A549 (cell line): ENCODE measurements at regions not wholly inside any gene's neighbourhood (a gene's known extent, or its start where the extent isn't known, plus 50 kb on each side); places are given as distances from the start of the nearest gene placed in this dataset.

Experiments
- ATAC-seq, 2 experiments: fragments of 200-7000 bp in 1 of 2; fragments of >200 bp in 1 of 2; cut with Nextera tagmentation in 1 of 2; cut with Tn5 transposase in 1 of 2; 3 replicates each; pipeline versions ENCODE4 v1.8.0 to v1.9.1; 2018 to 2020; ENCODE audit warnings: mild to moderate bottlenecking in 1 of 2, moderate library complexity in 1 of 2
- CTCF ChIA-PET: fragments of 300-600 bp; sonication (Branson Sonifier 250); formaldehyde crosslinking; extraction: SDS; loops from one replicate; lab custom pipeline; 2021; ENCODE audit warnings: antibody characterized with exemption, inconsistent platforms; lab: Yijun Ruan, JAX
- POLR2A ChIA-PET: fragments of 350-600 bp; formaldehyde crosslinking; extraction: SDS; loops from one replicate; lab custom pipeline; 2021; ENCODE audit warnings: antibody characterized with exemption, inconsistent platforms; lab: Yijun Ruan, JAX
- DNase-seq, 2 experiments: peaks; one replicate each; pipeline versions ENCODE4 v3.0.0 to v3.0.0-alpha.2; 2011 to 2016; ENCODE audit warnings: low read depth in 1 of 2, low spot score in 1 of 2
- FAIRE-seq: peaks from 2 replicates; lab custom pipeline; 2011; peaks lifted over from hg19 to GRCh38; lab: Jason Lieb, UNC
- H3K27ac ChIP-seq, 2 experiments: fragments of >200 bp; sonication (Bioruptor Twin); formaldehyde crosslinking; 3 replicates each; pipeline ENCODE4 v1.5.1; 2016 to 2017
- H3K4me1 ChIP-seq: fragments of >200 bp; sonication (Bioruptor Twin); formaldehyde crosslinking; 3 replicates; pipeline ENCODE4 v1.6.1; 2016
- H3K4me2 ChIP-seq: fragments of >200 bp; sonication (Bioruptor Twin); formaldehyde crosslinking; 3 replicates; pipeline ENCODE4 v1.6.1; 2016
- H3K4me3 ChIP-seq: fragments of >200 bp; sonication (Bioruptor Twin); formaldehyde crosslinking; 3 replicates; pipeline ENCODE4 v1.5.1; 2016
- H3K9me3 ChIP-seq: fragments of >200 bp; sonication (Bioruptor Twin); formaldehyde crosslinking; 3 replicates; pipeline ENCODE4 v1.6.1; 2016
- BHLHE40 ChIP-seq: IDR thresholded peaks from 2 replicates; pipeline ENCODE4 v1.6.1; 2012; ENCODE audit warnings: low read depth, low read length, inconsistent platforms
- CBX2 ChIP-seq: fragments of 200-600 bp; sonication (generic); IDR thresholded peaks from 2 replicates; pipeline ENCODE4 v1.6.1; 2016; ENCODE audit warnings: low read depth, mild to moderate bottlenecking, borderline replicate concordance
- CBX8 ChIP-seq: fragments of 200-600 bp; sonication (generic); IDR thresholded peaks from 2 replicates; pipeline ENCODE4 v1.6.1; 2016
- CEBPB ChIP-seq, 2 experiments: fragments of >200 bp in 1 of 2; sonication (Bioruptor Twin) in 1 of 2; formaldehyde crosslinking in 1 of 2; IDR thresholded peaks; 2 replicates each; pipeline ENCODE4 v1.6.1; 2012 to 2016
- CHD2 ChIP-seq: fragments of 150-350 bp; IDR thresholded peaks from 2 replicates; pipeline ENCODE4 v1.6.1; 2014; ENCODE audit warnings: low read length; ENCODE audit not compliant: partially characterized antibody
- CHD4 ChIP-seq: fragments of 200-600 bp; sonication (generic); IDR thresholded peaks from 2 replicates; pipeline ENCODE4 v1.6.1; 2016; ENCODE audit warnings: antibody characterized with exemption, mild to moderate bottlenecking, borderline replicate concordance
- EHF ChIP-seq: fragments of 250-450 bp; sonication (Bioruptor Pico); IDR thresholded peaks from 2 replicates; pipeline ENCODE4 v1.5.0; 2020; ENCODE audit warnings: mild to moderate bottlenecking
- EP300 ChIP-seq, 2 experiments: fragments of >200 bp; sonication (Bioruptor Twin); formaldehyde crosslinking; IDR thresholded peaks; 2 replicates in 1 of 2; 3 replicates in 1 of 2; pipeline ENCODE4 v1.6.1; 2016 to 2017
- FOXS1 ChIP-seq: fragments of 250-450 bp; sonication (Bioruptor Pico); IDR thresholded peaks from 2 replicates; pipeline ENCODE4 v1.5.0; 2020; ENCODE audit warnings: mild to moderate bottlenecking, moderate library complexity
- GATA3 ChIP-seq: IDR thresholded peaks from 2 replicates; pipeline ENCODE4 v1.6.1; 2012; ENCODE audit warnings: borderline replicate concordance
- HDAC2 ChIP-seq: fragments of 200-600 bp; sonication (generic); IDR thresholded peaks from 2 replicates; pipeline ENCODE4 v1.6.1; 2016
- HEYL ChIP-seq: fragments of 250-450 bp; sonication (Bioruptor Pico); IDR thresholded peaks from 2 replicates; pipeline ENCODE4 v1.8.0; 2021; ENCODE audit warnings: mild to moderate bottlenecking, moderate library complexity
- HOXA7 ChIP-seq: fragments of 250-450 bp; sonication (Bioruptor Pico); IDR thresholded peaks from 2 replicates; pipeline ENCODE4 v1.5.0; 2020; ENCODE audit warnings: mild to moderate bottlenecking, moderate library complexity
- HOXB13 ChIP-seq: fragments of 250-450 bp; sonication (Bioruptor Pico); IDR thresholded peaks from 2 replicates; pipeline ENCODE4 v1.5.0; 2020; ENCODE audit warnings: low read depth, mild to moderate bottlenecking, moderate library complexity
- KDM1A ChIP-seq: fragments of 200-600 bp; sonication (generic); IDR thresholded peaks from 2 replicates; pipeline ENCODE4 v1.6.1; 2016; ENCODE audit warnings: low read depth, mild to moderate bottlenecking
- MAZ ChIP-seq: fragments of 150-350 bp; IDR thresholded peaks from 2 replicates; pipeline ENCODE4 v1.6.1; 2014; ENCODE audit warnings: antibody characterized with exemption, low read depth, low read length, borderline replicate concordance
- NFE2L2 ChIP-seq: fragments of 150-350 bp; conservative IDR thresholded peaks from 2 replicates; pipeline ENCODE4 v1.6.1; 2014; ENCODE audit warnings: low read length
- NR3C1 ChIP-seq: fragments of >200 bp; sonication (Bioruptor Twin); formaldehyde crosslinking; IDR thresholded peaks from 3 replicates; pipeline ENCODE4 v1.6.1; 2017
- POLR2A ChIP-seq: IDR thresholded peaks from 2 replicates; pipeline ENCODE4 v1.6.1; 2012; ENCODE audit warnings: mild to moderate bottlenecking, low read length
- RAD21 ChIP-seq, 2 experiments: fragments of >200 bp in 1 of 2; sonication (Bioruptor Twin) in 1 of 2; formaldehyde crosslinking in 1 of 2; IDR thresholded peaks in 1 of 2; conservative IDR thresholded peaks in 1 of 2; 2 replicates in 1 of 2; 3 replicates in 1 of 2; pipeline ENCODE4 v1.6.1; 2012 to 2018; ENCODE audit warnings: inconsistent platforms in 1 of 2
- RCOR1 ChIP-seq: fragments of 150-350 bp; IDR thresholded peaks from 2 replicates; pipeline ENCODE4 v1.6.1; 2014; ENCODE audit warnings: antibody characterized with exemption, low read length, low read depth
- RFX5 ChIP-seq: fragments of 450-650 bp; IDR thresholded peaks from 2 replicates; pipeline ENCODE4 v1.7.1; 2014; ENCODE audit warnings: antibody characterized with exemption, mild to moderate bottlenecking, moderate library complexity
- TFCP2L1 ChIP-seq: fragments of 250-450 bp; sonication (Bioruptor Pico); IDR thresholded peaks from 2 replicates; pipeline ENCODE4 v1.5.0; 2021; ENCODE audit warnings: mild to moderate bottlenecking
- ZC3H11A ChIP-seq: fragments of 450-650 bp; IDR thresholded peaks from 2 replicates; pipeline ENCODE4 v1.6.1; 2014; ENCODE audit warnings: antibody characterized with exemption, mild to moderate bottlenecking
- ZFP36 ChIP-seq: fragments of 450-650 bp; IDR thresholded peaks from 2 replicates; pipeline ENCODE4 v1.6.1; 2014; ENCODE audit warnings: borderline replicate concordance; ENCODE audit not compliant: partially characterized antibody
- ZNF302 ChIP-seq: fragments of 250-450 bp; sonication (Bioruptor Pico); IDR thresholded peaks from 2 replicates; pipeline ENCODE4 v1.9.0; 2021; ENCODE audit warnings: inconsistent platforms, mild to moderate bottlenecking, moderate library complexity
- ZSCAN20 ChIP-seq: fragments of 250-450 bp; sonication (Bioruptor Pico); IDR thresholded peaks from 2 replicates; pipeline ENCODE4 v1.8.0; 2022; ENCODE audit warnings: mild to moderate bottlenecking, moderate library complexity
- WGBS: methylation state at CpG from one replicate; pipeline ENCODE4 v1.1.6; 2017; ENCODE audit errors: missing lambda C conversion rate; 5-methylcytosine and 5-hydroxymethylcytosine counted together
- TF ChIP-seq, protein P1 (sequence below): fragments of >200 bp; sonication (Bioruptor Twin); formaldehyde crosslinking; IDR thresholded peaks from 3 replicates; pipeline ENCODE4 v1.6.1; 2016
- TF ChIP-seq, protein P2 (sequence below): fragments of >200 bp; sonication (Bioruptor Twin); formaldehyde crosslinking; IDR thresholded peaks from 2 replicates; pipeline ENCODE4 v1.6.1; 2016
- TF ChIP-seq, protein P3 (sequence below): fragments of 150-350 bp; IDR thresholded peaks from 2 replicates; pipeline ENCODE4 v1.6.1; 2014; ENCODE audit warnings: low read depth, mild to moderate bottlenecking, low read length
- TF ChIP-seq, protein P4 (sequence below): IDR thresholded peaks from 2 replicates; pipeline ENCODE4 v1.6.1; 2012

DNA sequence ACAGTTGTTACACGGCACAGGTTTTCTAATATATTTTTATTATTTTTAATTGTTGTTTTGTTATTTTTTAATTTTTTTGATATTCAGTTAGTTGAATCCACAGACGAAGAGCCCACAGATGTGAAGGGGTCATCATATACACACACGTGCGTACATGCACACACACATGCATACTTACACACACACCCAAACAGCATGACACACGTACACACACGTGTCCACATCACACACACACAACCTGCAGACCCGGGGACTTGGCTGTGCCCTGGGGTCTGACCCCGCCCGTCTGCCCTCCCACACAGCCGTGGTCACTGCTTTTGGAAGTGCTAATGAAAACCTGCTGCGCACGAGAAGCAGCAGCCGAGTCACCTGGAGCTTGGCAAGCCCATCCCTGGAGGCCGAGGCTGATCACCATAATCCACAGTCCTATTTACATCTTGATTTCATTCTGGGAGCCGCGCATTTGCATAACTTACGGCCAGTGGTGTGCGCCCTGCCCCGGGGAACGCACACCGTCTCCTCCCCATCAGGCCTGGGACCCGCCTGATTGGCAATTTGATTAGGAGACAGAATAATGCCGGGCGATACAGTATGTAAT lies 110.3 kb downstream of the BRD1 start:
- POLR2A ChIA-PET = no interaction called here
- no peak for FAIRE-seq
- no peak for ATAC-seq

DNA sequence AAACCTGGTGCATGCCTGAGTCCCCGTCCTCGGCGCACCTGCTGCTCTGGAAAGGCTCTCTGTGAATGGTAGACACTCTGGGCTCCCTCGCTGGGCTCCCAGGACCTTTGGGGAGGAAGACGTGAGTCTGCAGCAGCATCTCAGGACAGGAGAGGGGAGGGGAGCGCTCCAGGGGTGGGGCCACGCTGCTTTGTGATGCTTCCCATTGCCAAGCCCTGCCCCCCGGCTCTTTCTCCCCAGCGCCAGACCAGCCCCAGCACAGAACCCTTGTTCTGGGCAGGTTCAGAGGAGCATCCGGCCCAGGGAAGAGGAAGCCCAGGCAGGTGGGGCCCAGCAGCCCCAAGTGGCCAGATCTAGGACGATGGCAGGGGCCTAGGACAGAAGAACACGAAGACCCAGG lies 111.2 kb downstream of the BRD1 start:
- Histone ChIP-seq H3K4me2 (no peak overlapping the region), H3K4me3 (no peak overlapping the region), H3K27ac (no peak overlapping the region), H3K9me3 (no peaks in the 10 kb centered on the region), H3K4me1 (0 out of 3 replicates have a peak, but pooled peaks cover 3% of the 10 kb centered on the region)
- no peak for FAIRE-seq
- no peak for DNase-seq
- CTCF ChIA-PET = no interaction called here
- ATAC-seq = no peak
- 24% methylated on average over 7 of the region's 12 CpGs for WGBS
- TF ChIP-seq ZC3H11A = no peak
- TF ChIP-seq, protein P1, sequence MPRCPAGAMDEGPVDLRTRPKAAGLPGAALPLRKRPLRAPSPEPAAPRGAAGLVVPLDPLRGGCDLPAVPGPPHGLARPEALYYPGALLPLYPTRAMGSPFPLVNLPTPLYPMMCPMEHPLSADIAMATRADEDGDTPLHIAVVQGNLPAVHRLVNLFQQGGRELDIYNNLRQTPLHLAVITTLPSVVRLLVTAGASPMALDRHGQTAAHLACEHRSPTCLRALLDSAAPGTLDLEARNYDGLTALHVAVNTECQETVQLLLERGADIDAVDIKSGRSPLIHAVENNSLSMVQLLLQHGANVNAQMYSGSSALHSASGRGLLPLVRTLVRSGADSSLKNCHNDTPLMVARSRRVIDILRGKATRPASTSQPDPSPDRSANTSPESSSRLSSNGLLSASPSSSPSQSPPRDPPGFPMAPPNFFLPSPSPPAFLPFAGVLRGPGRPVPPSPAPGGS = no peak
- TF ChIP-seq NFE2L2 = no peak
- no peak for TF ChIP-seq HOXB13 (CRISPR knock-in tag)
- TF ChIP-seq HOXA7 = no peak
- TF ChIP-seq, protein P2, sequence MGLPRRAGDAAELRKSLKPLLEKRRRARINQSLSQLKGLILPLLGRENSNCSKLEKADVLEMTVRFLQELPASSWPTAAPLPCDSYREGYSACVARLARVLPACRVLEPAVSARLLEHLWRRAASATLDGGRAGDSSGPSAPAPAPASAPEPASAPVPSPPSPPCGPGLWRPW = no peak
- TF ChIP-seq ZFP36 = no peak
- no peak for TF ChIP-seq ZSCAN20
- no peak for TF ChIP-seq TFCP2L1 (CRISPR knock-in tag)
- no peak for TF ChIP-seq KDM1A
- TF ChIP-seq CBX2 = no peak
- TF ChIP-seq CHD2 = no peak
- POLR2A ChIA-PET = no interaction called here

More for the DNA sequence above, 110.3 kb downstream of the BRD1 start:
- 0 out of 3 replicates have a peak, but pooled peaks cover 3% of the 10 kb centered on the region for H3K4me1 ChIP-seq
- TF ChIP-seq, protein P2 = no peak
- TF ChIP-seq BHLHE40 = no peak
- no peak for TF ChIP-seq CEBPB (IDR thresholded peaks at IDR 0.05)
- TF ChIP-seq ZFP36 = no peak
- TF ChIP-seq NR3C1 = no peak
- no peak for TF ChIP-seq FOXS1 (CRISPR knock-in tag)
- TF ChIP-seq HOXB13 (CRISPR knock-in tag) = no peak
- TF ChIP-seq RAD21 (conservative IDR thresholded peaks at IDR 0.05 in 1 of 2, IDR thresholded peaks at IDR 0.05 in 1 of 2) = no peak
- TF ChIP-seq HDAC2 = no peak
- no peak for TF ChIP-seq GATA3
- TF ChIP-seq CHD4 = no peak
- no peak for TF ChIP-seq POLR2A
- no peak for TF ChIP-seq HEYL (CRISPR knock-in tag)
- no peak for TF ChIP-seq ZNF302 (CRISPR knock-in tag)
- TF ChIP-seq EP300 (IDR thresholded peaks at IDR 0.05) = no peak
- no peak for TF ChIP-seq TFCP2L1 (CRISPR knock-in tag)
- TF ChIP-seq RCOR1 = no peak
- TF ChIP-seq CBX8 = no peak
- TF ChIP-seq, all 56 proteins: peak for 0
- Histone ChIP-seq H3K27ac (no peak overlapping the region), H3K4me2 (no peak overlapping the region), H3K9me3 (no peaks in the 10 kb centered on the region), H3K4me3 (no peak overlapping the region)
- no peak for DNase-seq
- CTCF ChIA-PET = no interaction called here
- WGBS = 48% methylated on average over 24 of the region's 24 CpGs

DNA sequence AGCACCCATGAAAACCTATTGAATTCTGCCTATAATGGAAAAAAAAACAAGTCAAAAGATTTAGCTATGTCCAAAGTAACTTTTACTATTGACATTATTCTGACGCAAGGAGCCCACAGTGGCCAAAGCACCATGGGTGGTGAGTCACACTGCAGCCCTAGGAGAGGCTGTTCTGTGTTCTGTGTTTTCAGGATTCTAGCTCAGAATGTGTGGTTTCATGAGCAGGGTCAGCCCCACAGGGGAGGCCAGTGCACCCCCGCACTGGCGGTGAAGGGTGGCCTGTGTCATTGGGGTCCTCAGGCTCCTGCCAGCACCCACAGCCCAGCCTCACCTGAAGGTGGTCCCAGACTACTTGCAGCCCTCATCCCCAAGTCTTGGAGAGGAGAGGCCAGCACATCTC lies 112.2 kb downstream of the BRD1 start:
- FAIRE-seq = no peak
- H3K4me3 ChIP-seq = no peak overlapping the region
- no peaks in the 10 kb centered on the region for H3K9me3 ChIP-seq
- no peak overlapping the region for H3K4me2 ChIP-seq
- POLR2A ChIA-PET = no interaction called here
- no peak for TF ChIP-seq MAZ
- TF ChIP-seq ZSCAN20 = no peak
- TF ChIP-seq, protein P3, sequence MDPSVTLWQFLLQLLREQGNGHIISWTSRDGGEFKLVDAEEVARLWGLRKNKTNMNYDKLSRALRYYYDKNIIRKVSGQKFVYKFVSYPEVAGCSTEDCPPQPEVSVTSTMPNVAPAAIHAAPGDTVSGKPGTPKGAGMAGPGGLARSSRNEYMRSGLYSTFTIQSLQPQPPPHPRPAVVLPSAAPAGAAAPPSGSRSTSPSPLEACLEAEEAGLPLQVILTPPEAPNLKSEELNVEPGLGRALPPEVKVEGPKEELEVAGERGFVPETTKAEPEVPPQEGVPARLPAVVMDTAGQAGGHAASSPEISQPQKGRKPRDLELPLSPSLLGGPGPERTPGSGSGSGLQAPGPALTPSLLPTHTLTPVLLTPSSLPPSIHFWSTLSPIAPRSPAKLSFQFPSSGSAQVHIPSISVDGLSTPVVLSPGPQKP = no peak
- TF ChIP-seq, protein P4, sequence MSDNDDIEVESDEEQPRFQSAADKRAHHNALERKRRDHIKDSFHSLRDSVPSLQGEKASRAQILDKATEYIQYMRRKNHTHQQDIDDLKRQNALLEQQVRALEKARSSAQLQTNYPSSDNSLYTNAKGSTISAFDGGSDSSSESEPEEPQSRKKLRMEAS = no peak
- no peak for TF ChIP-seq RFX5
- TF ChIP-seq EHF (CRISPR knock-in tag) = no peak
- TF ChIP-seq, all 56 proteins: peak for 0
- ATAC-seq (peak; percentile 58 to 74; a peak in 4 of 6 replicates), DNase-seq (no peak)
- CTCF ChIA-PET = no interaction called here
- WGBS = 7% methylated on average over 3 of the region's 3 CpGs
- Histone ChIP-seq H3K27ac (no peak overlapping the region), H3K4me1 (0 out of 3 replicates have a peak, but pooled peaks cover 3% of the 10 kb centered on the region)
